ENCODE measurements at regions not wholly inside any gene's neighbourhood (a gene's known extent, or its start where the extent isn't known, plus 50 kb on each side); places are given as distances from the start of the nearest gene placed in this dataset.

GRCh38 chr22:48923996-48924395, 903.7 kb downstream of the BRD1 start:
- TF ChIP-seq, protein P1, sequence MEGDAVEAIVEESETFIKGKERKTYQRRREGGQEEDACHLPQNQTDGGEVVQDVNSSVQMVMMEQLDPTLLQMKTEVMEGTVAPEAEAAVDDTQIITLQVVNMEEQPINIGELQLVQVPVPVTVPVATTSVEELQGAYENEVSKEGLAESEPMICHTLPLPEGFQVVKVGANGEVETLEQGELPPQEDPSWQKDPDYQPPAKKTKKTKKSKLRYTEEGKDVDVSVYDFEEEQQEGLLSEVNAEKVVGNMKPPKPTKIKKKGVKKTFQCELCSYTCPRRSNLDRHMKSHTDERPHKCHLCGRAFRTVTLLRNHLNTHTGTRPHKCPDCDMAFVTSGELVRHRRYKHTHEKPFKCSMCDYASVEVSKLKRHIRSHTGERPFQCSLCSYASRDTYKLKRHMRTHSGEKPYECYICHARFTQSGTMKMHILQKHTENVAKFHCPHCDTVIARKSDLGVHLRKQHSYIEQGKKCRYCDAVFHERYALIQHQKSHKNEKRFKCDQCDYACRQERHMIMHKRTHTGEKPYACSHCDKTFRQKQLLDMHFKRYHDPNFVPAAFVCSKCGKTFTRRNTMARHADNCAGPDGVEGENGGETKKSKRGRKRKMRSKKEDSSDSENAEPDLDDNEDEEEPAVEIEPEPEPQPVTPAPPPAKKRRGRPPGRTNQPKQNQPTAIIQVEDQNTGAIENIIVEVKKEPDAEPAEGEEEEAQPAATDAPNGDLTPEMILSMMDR (conservative IDR thresholded peaks at IDR 0.05; ENCODE audit: low read length), result no peak
- TF ChIP-seq EZH2phosphoT487 (IDR thresholded peaks at IDR 0.05; ENCODE audit: borderline replicate concordance), result no peak
